DND-41 (cell line): ENCODE measurements at regions not wholly inside any gene's neighbourhood (a gene's known extent, or its start where the extent isn't known, plus 50 kb on each side); places are given as distances from the start of the nearest gene placed in this dataset.

Source experiments
- CTCF ChIP-seq: IDR thresholded peaks from 2 replicates; pipeline ENCODE4 v1.5.1; 2012; ENCODE audit warnings: borderline replicate concordance, low read length, moderate library complexity, mild to moderate bottlenecking; ENCODE audit not compliant: poor library complexity, severe bottlenecking; ENCODE audit errors: extremely low read depth
- EZH2 ChIP-seq: IDR thresholded peaks from 3 replicates; pipeline ENCODE4 v1.6.1; 2012; ENCODE audit warnings: borderline replicate concordance, low read depth, mild to moderate bottlenecking, moderate library complexity, low read length, inconsistent platforms; ENCODE audit not compliant: severe bottlenecking

- TF ChIP-seq CTCF (no peak), EZH2 (no peak)
Observed at GRCh38 chrX:39938466-39938865, 159.3 kb downstream of the BCOR start.
